Spleen (tissue), 7 donors: ENCODE measurements at regions not wholly inside any gene's neighbourhood (a gene's known extent, or its start where the extent isn't known, plus 50 kb on each side); places are given as distances from the start of the nearest gene placed in this dataset.

ENCODE experiments used
- POLR2A ChIP-seq, 3 donors: fragments of 450-650 bp; IDR thresholded peaks; one replicate each; pipeline ENCODE4 v1.5.1; 2017; ENCODE audit warnings: antibody characterized with exemption in 3 of 3, mild to moderate bottlenecking in 1 of 3
- POLR2AphosphoS5 ChIP-seq, 3 donors: sonication (generic); formaldehyde crosslinking; IDR thresholded peaks; one replicate each; pipeline ENCODE4 v1.5.1; 2017; ENCODE audit warnings: antibody characterized with exemption in 3 of 3
- TF ChIP-seq, protein P1 (sequence below), 11 experiments: fragments of 200-600 bp in 7 of 11; fragments of 450-650 bp in 4 of 11; sonication (generic) in 4 of 11; IDR thresholded peaks in 8 of 11; conservative IDR thresholded peaks in 3 of 11; 1 replicate in 7 of 11; 2 replicates in 4 of 11; pipeline versions ENCODE4 v1.4.0 to v1.8.0; 2016 to 2021; ENCODE audit warnings: antibody characterized with exemption in 11 of 11, inconsistent platforms in 4 of 11, mild to moderate bottlenecking in 1 of 11
- donor health status: DM: no; HTN: no; CAD: no; lungs with moderate emphysema.
- donor health status: DM: no; HTN: no; CAD: no.
- donor health status: DM: no; HTN: no; CAD: no.

DNA sequence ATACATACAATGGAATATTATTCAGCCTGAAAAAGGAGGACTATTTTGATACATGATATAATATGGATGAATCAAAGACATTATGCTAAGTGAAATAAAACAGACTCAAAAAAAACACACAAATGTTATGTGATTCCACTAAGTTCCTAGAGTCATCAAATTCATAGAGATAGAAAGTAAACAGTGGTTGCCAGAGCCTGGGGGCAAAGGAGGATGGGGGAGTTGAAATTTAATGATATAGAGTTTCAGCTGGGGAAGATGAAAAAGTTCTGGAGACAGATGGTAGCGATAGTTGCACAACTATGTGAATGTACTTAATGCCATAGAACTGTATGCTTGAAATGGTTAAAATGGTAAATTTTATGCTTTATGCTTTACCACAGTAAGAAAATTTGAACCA lies 119.7 kb downstream of the METTL4 start:
- TF ChIP-seq, protein P1, sequence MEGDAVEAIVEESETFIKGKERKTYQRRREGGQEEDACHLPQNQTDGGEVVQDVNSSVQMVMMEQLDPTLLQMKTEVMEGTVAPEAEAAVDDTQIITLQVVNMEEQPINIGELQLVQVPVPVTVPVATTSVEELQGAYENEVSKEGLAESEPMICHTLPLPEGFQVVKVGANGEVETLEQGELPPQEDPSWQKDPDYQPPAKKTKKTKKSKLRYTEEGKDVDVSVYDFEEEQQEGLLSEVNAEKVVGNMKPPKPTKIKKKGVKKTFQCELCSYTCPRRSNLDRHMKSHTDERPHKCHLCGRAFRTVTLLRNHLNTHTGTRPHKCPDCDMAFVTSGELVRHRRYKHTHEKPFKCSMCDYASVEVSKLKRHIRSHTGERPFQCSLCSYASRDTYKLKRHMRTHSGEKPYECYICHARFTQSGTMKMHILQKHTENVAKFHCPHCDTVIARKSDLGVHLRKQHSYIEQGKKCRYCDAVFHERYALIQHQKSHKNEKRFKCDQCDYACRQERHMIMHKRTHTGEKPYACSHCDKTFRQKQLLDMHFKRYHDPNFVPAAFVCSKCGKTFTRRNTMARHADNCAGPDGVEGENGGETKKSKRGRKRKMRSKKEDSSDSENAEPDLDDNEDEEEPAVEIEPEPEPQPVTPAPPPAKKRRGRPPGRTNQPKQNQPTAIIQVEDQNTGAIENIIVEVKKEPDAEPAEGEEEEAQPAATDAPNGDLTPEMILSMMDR (IDR thresholded peaks at IDR 0.05 in 8 of 11, conservative IDR thresholded peaks at IDR 0.05 in 3 of 11): no peak
- TF ChIP-seq POLR2A (IDR thresholded peaks at IDR 0.05): no peak
- no peak for TF ChIP-seq POLR2AphosphoS5 (IDR thresholded peaks at IDR 0.05)
